SH-SY5Y (cell line): ENCODE measurements at regions not wholly inside any gene's neighbourhood (a gene's known extent, or its start where the extent isn't known, plus 50 kb on each side); places are given as distances from the start of the nearest gene placed in this dataset.

Source experiments
- GATA2 ChIP-seq: IDR thresholded peaks from 2 replicates; pipeline ENCODE4 v1.6.1; 2011; ENCODE audit warnings: mild to moderate bottlenecking, low read depth, low read length
- GATA3 ChIP-seq: IDR thresholded peaks from 2 replicates; pipeline ENCODE4 v1.6.1; 2011; ENCODE audit warnings: low read depth, mild to moderate bottlenecking, low read length, moderate library complexity

- TF ChIP-seq GATA2 = no peak
- TF ChIP-seq GATA3 = no peak
Measured at GRCh38 chr2:164054651-164055050, 318.8 kb upstream of the FIGN start.
